ENCODE measurements at regions not wholly inside any gene's neighbourhood (a gene's known extent, or its start where the extent isn't known, plus 50 kb on each side); places are given as distances from the start of the nearest gene placed in this dataset.

GRCh38 chr9:90444609-90445204 lies 197.9 kb downstream of the DIRAS2 start:
- Mint-ChIP-seq H3K36me3 (no peaks in the 10 kb centered on the region), H3K27ac (no peak overlapping the region), H3K9me3 (peaks cover 0 to 4% of the 10 kb centered on the region in 2 donors)
- ATAC-seq (no peak), DNase-seq (ENCODE audit: low spot score in 2 of 2) (no peak)

- H3K36me3 Mint-ChIP-seq: no peaks in the 10 kb centered on the region
- H3K9me3 Mint-ChIP-seq: no peaks in the 10 kb centered on the region
- H3K27ac Mint-ChIP-seq: no peak overlapping the region
- no peak for DNase-seq (ENCODE audit: low spot score in 2 of 2)
- no peak for ATAC-seq
Measured at GRCh38 chr9:90445391-90445790, 197.2 kb downstream of the DIRAS2 start.

GRCh38 chr9:90446200-90446948 lies 196.2 kb downstream of the DIRAS2 start:
- H3K36me3 Mint-ChIP-seq: no peaks in the 10 kb centered on the region
- ATAC-seq (no peak), DNase-seq (ENCODE audit: low spot score in 2 of 2) (no peak)
- no peaks in the 10 kb centered on the region for H3K9me3 Mint-ChIP-seq
- no peak overlapping the region for H3K27ac Mint-ChIP-seq

- Mint-ChIP-seq H3K9me3 (no peaks in the 10 kb centered on the region), H3K27ac (no peak overlapping the region), H3K36me3 (no peaks in the 10 kb centered on the region)
- ATAC-seq: no peak
- no peak for DNase-seq (ENCODE audit: low spot score in 2 of 2)
Measured at GRCh38 chr9:90447773-90448172, 194.9 kb downstream of the DIRAS2 start.

- DNase-seq (ENCODE audit: low spot score in 2 of 2) (no peak), ATAC-seq (no peak)
- Mint-ChIP-seq H3K27ac (no peak overlapping the region), H3K9me3 (no peaks in the 10 kb centered on the region), H3K36me3 (no peaks in the 10 kb centered on the region)
Measured at GRCh38 chr9:90449213-90449925, 193.3 kb downstream of the DIRAS2 start.

- Mint-ChIP-seq H3K36me3 (no peaks in the 10 kb centered on the region), H3K9me3 (peaks cover 0 to 3% of the 10 kb centered on the region in 2 donors), H3K27ac (no peak overlapping the region)
- ATAC-seq: no peak
- no peak for DNase-seq (ENCODE audit: low spot score in 2 of 2)
Measured at GRCh38 chr9:90451804-90452203, 190.8 kb downstream of the DIRAS2 start.

GRCh38 chr9:90455316-90455715 lies 187.3 kb downstream of the DIRAS2 start:
- Mint-ChIP-seq H3K27ac (no peak overlapping the region), H3K9me3 (peaks cover 0 to 3% of the 10 kb centered on the region in 2 donors), H3K36me3 (no peaks in the 10 kb centered on the region)
- no peak for DNase-seq (ENCODE audit: low spot score in 2 of 2)
- ATAC-seq: no peak

- no peaks in the 10 kb centered on the region for H3K36me3 Mint-ChIP-seq
- no peak overlapping the region for H3K27ac Mint-ChIP-seq
- peaks cover 0 to 3% of the 10 kb centered on the region in 2 donors for H3K9me3 Mint-ChIP-seq
- no peak for ATAC-seq
- no peak for DNase-seq (ENCODE audit: low spot score in 2 of 2)
Measured at GRCh38 chr9:90457386-90458190, 185.0 kb downstream of the DIRAS2 start.

GRCh38 chr9:90458485-90458884 lies 184.1 kb downstream of the DIRAS2 start:
- H3K36me3 Mint-ChIP-seq: no peaks in the 10 kb centered on the region
- DNase-seq (ENCODE audit: low spot score in 2 of 2) (no peak), ATAC-seq (no peak)
- peaks cover 0 to 3% of the 10 kb centered on the region in 2 donors for H3K9me3 Mint-ChIP-seq
- H3K27ac Mint-ChIP-seq: no peak overlapping the region

- no peak for ATAC-seq
- Mint-ChIP-seq H3K36me3 (no peaks in the 10 kb centered on the region), H3K9me3 (peaks cover 0 to 3% of the 10 kb centered on the region in 2 donors), H3K27ac (no peak overlapping the region)
- no peak for DNase-seq (ENCODE audit: low spot score in 2 of 2)
Measured at GRCh38 chr9:90459321-90459720, 183.3 kb downstream of the DIRAS2 start.

- Mint-ChIP-seq H3K9me3 (peaks cover 0 to 3% of the 10 kb centered on the region in 2 donors), H3K36me3 (no peaks in the 10 kb centered on the region)
- ATAC-seq: no peak
Measured at GRCh38 chr9:90460220-90460619, 182.4 kb downstream of the DIRAS2 start.

GRCh38 chr9:90464978-90465377 lies 177.6 kb downstream of the DIRAS2 start:
- ATAC-seq: no peak
- DNase-seq (ENCODE audit: low spot score in 2 of 2): no peak
- Mint-ChIP-seq H3K36me3 (no peaks in the 10 kb centered on the region), H3K27ac (no peak overlapping the region), H3K9me3 (no peaks in the 10 kb centered on the region)

More at GRCh38 chr9:90460220-90460619, 182.4 kb downstream of the DIRAS2 start:
- no peak overlapping the region for H3K27ac Mint-ChIP-seq
- DNase-seq (ENCODE audit: low spot score in 2 of 2): no peak

- no peaks in the 10 kb centered on the region for H3K9me3 Mint-ChIP-seq
- DNase-seq (ENCODE audit: low spot score in 2 of 2) (no peak), ATAC-seq (no peak)
- no peaks in the 10 kb centered on the region for H3K36me3 Mint-ChIP-seq
- no peak overlapping the region for H3K27ac Mint-ChIP-seq
Measured at GRCh38 chr9:90466441-90466840, 176.2 kb downstream of the DIRAS2 start.

- no peaks in the 10 kb centered on the region for H3K9me3 Mint-ChIP-seq
- H3K36me3 Mint-ChIP-seq: no peaks in the 10 kb centered on the region
- no peak overlapping the region for H3K27ac Mint-ChIP-seq
- no peak for DNase-seq (ENCODE audit: low spot score in 2 of 2)
- no peak for ATAC-seq
Measured at GRCh38 chr9:90469435-90469834, 173.2 kb downstream of the DIRAS2 start.

GRCh38 chr9:90469865-90470387 lies 172.7 kb downstream of the DIRAS2 start:
- H3K9me3 Mint-ChIP-seq: no peaks in the 10 kb centered on the region
- H3K27ac Mint-ChIP-seq: no peak overlapping the region
- no peaks in the 10 kb centered on the region for H3K36me3 Mint-ChIP-seq
- ATAC-seq (no peak), DNase-seq (ENCODE audit: low spot score in 2 of 2) (no peak)

GRCh38 chr9:90476058-90476457 lies 166.6 kb downstream of the DIRAS2 start:
- Mint-ChIP-seq H3K9me3 (no peaks in the 10 kb centered on the region), H3K36me3 (no peaks in the 10 kb centered on the region), H3K27ac (no peak overlapping the region)
- ATAC-seq (no peak), DNase-seq (ENCODE audit: low spot score in 2 of 2) (no peak)

- DNase-seq (ENCODE audit: low spot score in 2 of 2) (no peak), ATAC-seq (no peak)
Measured at GRCh38 chr9:90477535-90477934, 165.1 kb downstream of the DIRAS2 start.

More at GRCh38 chr9:90477535-90477934, 165.1 kb downstream of the DIRAS2 start:
- no peaks in the 10 kb centered on the region for H3K36me3 Mint-ChIP-seq
- H3K27ac Mint-ChIP-seq: no peak overlapping the region
- H3K9me3 Mint-ChIP-seq: no peaks in the 10 kb centered on the region

All from activated naive CD4-positive, alpha-beta T cell treated with anti-CD3 and anti-CD28 coated beads, Interleukin-2, amount 50 U/mL, for 72 hours (primary cell).